OCI-LY7 (cell line): ENCODE measurements at regions not wholly inside any gene's neighbourhood (a gene's known extent, or its start where the extent isn't known, plus 50 kb on each side); places are given as distances from the start of the nearest gene placed in this dataset.
A peak's percentile ranks its signal among the peaks of the same experiment; 100 is the strongest.
"Not testable (repeated sequence)": the region's sequence is repeated elsewhere in the genome, so short reads cannot be mapped to it uniquely, and the experiment has no call there.

Source experiments
- BruUV-seq: library from RNA; stranded (reverse); fragments of 400-500 nt; replicated peaks from 2 replicates; lab custom pipeline; 2021; lab: Mats Ljungman, UMichigan
- CTCF ChIA-PET: fragments of 300-600 bp; sonication (Branson Sonifier 250); formaldehyde crosslinking; loops from one replicate; lab custom pipeline; 2022; ENCODE audit warnings: antibody characterized with exemption; ENCODE audit not compliant: unreplicated experiment; lab: Charles Lee
- POLR2A ChIA-PET: fragments of 300-600 bp; sonication (Branson Sonifier 250); formaldehyde crosslinking; loops from one replicate; lab custom pipeline; 2022; ENCODE audit warnings: antibody characterized with exemption; lab: Charles Lee
- DNase-seq: peaks from one replicate; pipeline ENCODE4 v3.0.0-alpha.2; 2015; ENCODE audit warnings: low spot score
- H2AFZ ChIP-seq: fragments of 200-600 bp; sonication (generic), shearing (Covaris generic); 2 replicates; pipeline ENCODE4 v1.6.1; 2014; ENCODE audit warnings: mild to moderate bottlenecking, antibody characterized with exemption, low read length, moderate library complexity
- H3K27ac ChIP-seq: fragments of 200-600 bp; sonication (generic); 2 replicates; pipeline ENCODE4 v1.5.1; 2014; ENCODE audit warnings: mixed run types, low read depth, mild to moderate bottlenecking, moderate library complexity, low read length, inconsistent platforms; ENCODE audit not compliant: poor library complexity, severe bottlenecking
- H3K36me3 ChIP-seq: fragments of 200-600 bp; sonication (generic); 2 replicates; pipeline ENCODE4 v1.6.1; 2014; ENCODE audit warnings: mild to moderate bottlenecking, antibody characterized with exemption, low read length, moderate library complexity, mixed read lengths; ENCODE audit not compliant: insufficient read depth
- H3K4me1 ChIP-seq: fragments of 200-600 bp; sonication (generic); 2 replicates; pipeline ENCODE4 v1.5.1; 2014; ENCODE audit warnings: mild to moderate bottlenecking, low read length; ENCODE audit not compliant: insufficient read depth, poor library complexity, severe bottlenecking
- H3K4me2 ChIP-seq: fragments of 200-600 bp; sonication (generic); 2 replicates; pipeline ENCODE4 v1.6.1; 2014; ENCODE audit warnings: mild to moderate bottlenecking, low read length
- H3K4me3 ChIP-seq: fragments of 200-600 bp; sonication (generic); 2 replicates; pipeline ENCODE4 v1.5.1; 2014; ENCODE audit warnings: mild to moderate bottlenecking, low read depth, low read length; ENCODE audit not compliant: poor library complexity, severe bottlenecking
- H3K79me2 ChIP-seq: fragments of 200-600 bp; sonication (generic); 2 replicates; pipeline ENCODE4 v1.6.1; 2016; ENCODE audit warnings: low read depth, mild to moderate bottlenecking, low read length, moderate library complexity, mixed read lengths; ENCODE audit not compliant: insufficient read depth
- H3K9me2 ChIP-seq: fragments of 200-600 bp; sonication (generic); 2 replicates; pipeline ENCODE4 v1.6.1; 2016; ENCODE audit warnings: mild to moderate bottlenecking, low read length, mixed read lengths; ENCODE audit not compliant: insufficient read depth
- H3K9me3 ChIP-seq: fragments of 200-600 bp; sonication (generic); 2 replicates; pipeline ENCODE4 v1.6.1; 2014; ENCODE audit warnings: mild to moderate bottlenecking, mixed run types, low read length, mixed read lengths
- H4K20me1 ChIP-seq: fragments of 200-600 bp; sonication (generic); 2 replicates; pipeline ENCODE4 v1.6.1; 2014; ENCODE audit warnings: mild to moderate bottlenecking, antibody characterized with exemption, low read length, moderate library complexity, mixed read lengths; ENCODE audit not compliant: insufficient read depth
- intact Hi-C: fragments of 100-400 bp; cut with micrococcal nuclease; formaldehyde crosslinking; loops from one replicate; pipeline ENCODE4 v1.10.0; 2022; ENCODE audit not compliant: unreplicated experiment

DNA sequence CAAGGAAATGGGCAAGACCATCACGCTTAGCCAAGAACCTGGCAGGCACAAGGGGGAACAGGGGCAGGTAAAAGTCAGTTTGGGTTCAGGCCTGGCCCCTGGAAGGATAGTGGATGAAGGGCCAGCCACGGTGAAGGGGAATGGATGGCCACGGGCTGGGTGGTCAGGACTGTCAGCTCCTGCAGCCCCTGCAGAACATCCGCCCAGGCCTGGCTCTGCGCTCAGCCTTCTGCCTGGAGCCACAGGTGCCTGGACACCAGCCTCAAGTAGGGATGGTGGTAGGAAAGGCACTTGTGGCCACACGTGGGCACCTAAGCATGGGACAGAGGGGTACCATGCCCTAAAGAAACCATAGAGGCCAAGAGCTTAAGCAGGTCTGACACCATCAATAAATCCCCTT, 143.0 kb downstream of the TBC1D2B start:
- H3K4me2 ChIP-seq, POLR2A ChIA-PET, H3K79me2 ChIP-seq, CTCF ChIA-PET, H3K4me1 ChIP-seq, H2AFZ ChIP-seq, H3K9me2 ChIP-seq, H3K4me3 ChIP-seq, H4K20me1 ChIP-seq, BruUV-seq, H3K9me3 ChIP-seq, intact Hi-C loops, DNase-seq, H3K36me3 ChIP-seq, H3K27ac ChIP-seq: not testable (repeated sequence)

- H3K79me2 ChIP-seq, H4K20me1 ChIP-seq, H3K36me3 ChIP-seq, H3K4me2 ChIP-seq, DNase-seq, intact Hi-C loops, H3K9me2 ChIP-seq, CTCF ChIA-PET, H2AFZ ChIP-seq, H3K4me1 ChIP-seq, H3K27ac ChIP-seq, BruUV-seq, H3K4me3 ChIP-seq, H3K9me3 ChIP-seq: not testable (repeated sequence)
- POLR2A ChIA-PET: interaction anchor here (0.7 kb wide), 1 partner anchor 14 kb away, joined by 3 read pairs; no protein-coding TSS in a partner anchor
These were observed 146.6 kb downstream of the TBC1D2B start for GRCh38 chr15:77930907-77931306.

DNA sequence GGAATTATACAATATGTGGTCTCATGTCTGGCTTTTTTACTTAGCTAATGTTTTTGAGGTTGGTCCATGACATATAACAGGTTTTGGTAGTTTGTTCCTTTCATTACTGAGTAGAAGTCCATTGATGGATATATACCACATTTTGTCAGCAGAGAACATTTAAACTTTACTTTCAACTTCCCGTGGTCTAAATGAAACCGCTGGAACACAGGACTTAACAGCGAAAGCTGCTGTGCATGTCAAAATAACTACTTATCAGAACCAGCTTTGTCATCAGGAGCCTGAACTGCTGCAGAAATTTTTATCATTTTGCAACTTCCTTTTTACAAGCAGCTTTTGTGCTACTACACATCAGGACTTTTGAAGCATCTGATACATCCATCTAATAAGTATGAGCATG, 147.0 kb downstream of the TBC1D2B start:
- H3K79me2 ChIP-seq, H3K4me3 ChIP-seq, H2AFZ ChIP-seq, CTCF ChIA-PET, DNase-seq, H3K4me1 ChIP-seq, H4K20me1 ChIP-seq, H3K36me3 ChIP-seq, H3K9me2 ChIP-seq, BruUV-seq, H3K27ac ChIP-seq, H3K9me3 ChIP-seq, intact Hi-C loops, H3K4me2 ChIP-seq: not testable (repeated sequence)
- POLR2A ChIA-PET: interaction anchor here (0.7 kb wide), 1 partner anchor 15 kb away, joined by 3 read pairs; no protein-coding TSS in a partner anchor

DNA sequence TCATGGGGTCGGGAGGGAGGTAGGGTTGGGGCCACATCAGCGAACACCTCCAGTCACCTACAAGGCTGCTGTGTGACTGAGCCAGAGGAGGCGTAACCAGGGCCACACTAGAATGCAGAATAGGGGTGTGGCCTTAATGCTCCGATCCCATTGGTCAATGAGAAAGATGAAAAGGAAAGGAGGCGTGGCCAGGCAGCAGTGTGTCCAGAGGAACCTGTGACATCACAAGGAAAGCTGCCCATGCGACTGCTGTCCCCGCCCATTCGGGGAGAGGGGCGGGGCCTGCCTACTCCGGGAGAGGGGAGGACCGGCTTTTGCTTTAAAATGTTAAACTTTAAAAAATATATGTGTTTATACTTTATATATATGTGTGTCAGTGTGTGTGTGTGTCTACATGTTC, 150.7 kb downstream of the TBC1D2B start:
- DNase-seq: peak; percentile 35
- H3K79me2 ChIP-seq, BruUV-seq, intact Hi-C loops, H4K20me1 ChIP-seq, H3K36me3 ChIP-seq, H3K4me2 ChIP-seq, H2AFZ ChIP-seq, H3K4me1 ChIP-seq, H3K4me3 ChIP-seq, H3K9me2 ChIP-seq, H3K9me3 ChIP-seq, H3K27ac ChIP-seq, CTCF ChIA-PET: not testable (repeated sequence)
- POLR2A ChIA-PET: interaction anchor here (0.6 kb wide), 1 partner anchor 97 kb away, joined by 3 read pairs; no protein-coding TSS in a partner anchor

DNA sequence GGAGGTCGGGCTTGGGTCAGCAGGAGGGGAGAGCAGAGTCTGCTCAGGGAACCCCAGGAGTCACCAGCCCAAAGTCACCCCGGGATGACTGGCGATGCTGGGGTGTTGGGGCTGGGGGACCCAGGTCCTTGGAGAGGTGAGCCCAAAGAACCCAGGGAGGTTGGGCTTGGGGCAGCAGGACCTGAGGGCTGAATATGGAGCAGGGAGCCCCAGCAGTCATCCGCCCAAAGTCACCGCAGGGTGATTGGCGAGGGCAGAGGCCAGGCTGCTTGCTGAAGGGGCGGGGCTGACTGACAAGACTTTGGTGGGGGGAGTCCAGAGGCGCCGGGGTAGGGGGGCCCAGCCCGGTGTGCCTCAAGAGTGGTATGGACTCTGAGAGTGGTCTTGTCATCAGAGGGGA, 151.2 kb downstream of the TBC1D2B start:
- CTCF ChIA-PET, H3K36me3 ChIP-seq, H3K27ac ChIP-seq, POLR2A ChIA-PET, H2AFZ ChIP-seq, DNase-seq, H3K79me2 ChIP-seq, BruUV-seq, H3K9me3 ChIP-seq, intact Hi-C loops, H3K4me3 ChIP-seq, H4K20me1 ChIP-seq, H3K4me2 ChIP-seq, H3K4me1 ChIP-seq, H3K9me2 ChIP-seq: not testable (repeated sequence)

DNA sequence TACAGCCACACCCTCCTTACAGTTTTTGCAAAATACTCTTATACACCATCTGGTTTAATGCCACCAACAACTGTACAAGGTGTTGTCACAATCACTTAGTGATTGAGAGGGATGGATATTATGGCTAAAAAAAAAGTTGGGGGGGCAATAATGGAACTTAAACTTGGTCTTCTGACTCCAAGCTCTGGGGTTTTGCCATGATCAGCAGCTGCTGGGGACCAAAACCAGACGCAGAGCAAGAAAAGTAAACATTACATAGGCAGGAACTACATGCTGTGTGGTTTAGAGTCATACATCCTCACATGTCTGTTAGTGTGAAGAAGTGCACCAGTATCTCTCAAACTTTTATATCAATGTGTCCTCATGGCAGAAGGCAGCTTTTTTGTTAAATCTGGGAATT, 152.4 kb downstream of the TBC1D2B start:
- H3K9me3 ChIP-seq, H2AFZ ChIP-seq, intact Hi-C loops, H3K4me1 ChIP-seq, DNase-seq, BruUV-seq, H3K79me2 ChIP-seq, H3K4me3 ChIP-seq, H4K20me1 ChIP-seq, H3K27ac ChIP-seq, H3K9me2 ChIP-seq, H3K4me2 ChIP-seq, CTCF ChIA-PET, H3K36me3 ChIP-seq, POLR2A ChIA-PET: not testable (repeated sequence)
